ENCODE measurements at regions not wholly inside any gene's neighbourhood (a gene's known extent, or its start where the extent isn't known, plus 50 kb on each side); places are given as distances from the start of the nearest gene placed in this dataset.

- TF ChIP-seq CTCF (IDR thresholded peaks at IDR 0.05), result no peak
- no peak for TF ChIP-seq TCF7L2 (IDR thresholded peaks at IDR 0.05; ENCODE audit: low read depth, low read length)
- no peak for TF ChIP-seq POLR2AphosphoS5 (IDR thresholded peaks at IDR 0.05; ENCODE audit: low read depth, low read length)
- TF ChIP-seq SIN3A (IDR thresholded peaks at IDR 0.05; ENCODE audit: borderline replicate concordance, insufficient read depth, low read depth, low read length), result no peak
These were observed 516.2 kb downstream of the BCKDHB start for GRCh38 chr6:80622641-80623040.
